SKM-1 (cell line): ENCODE measurements at regions not wholly inside any gene's neighbourhood (a gene's known extent, or its start where the extent isn't known, plus 50 kb on each side); places are given as distances from the start of the nearest gene placed in this dataset.

ENCODE experiments used
- DNase-seq: peaks from one replicate; lab custom pipeline; 2025; ENCODE audit not compliant: unreplicated experiment; lab: John Stamatoyannopoulos, UW

DNA sequence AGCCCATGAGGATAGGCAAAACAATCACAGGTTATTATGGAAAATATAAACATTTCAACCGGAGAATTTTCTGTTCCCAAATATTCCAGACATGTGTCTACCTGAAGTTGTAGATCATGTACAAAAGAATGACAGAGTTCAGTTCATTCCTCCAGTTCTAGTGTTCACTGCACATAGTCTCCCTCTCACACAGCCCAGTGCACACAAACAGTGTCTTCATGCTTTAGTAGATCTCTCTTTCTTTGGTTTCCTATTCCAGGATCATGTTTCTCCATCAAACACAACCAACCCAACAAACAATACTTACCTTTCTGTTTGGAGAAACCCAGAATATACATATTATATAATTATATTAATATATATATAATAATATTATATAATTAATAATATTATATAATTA, 671.9 kb downstream of the TRIML1 start:
- no peak for DNase-seq

- no peak for DNase-seq
Measured at GRCh38 chr4:188812644-188813043, 673.4 kb downstream of the TRIML1 start.

- DNase-seq = no peak
Measured at GRCh38 chr4:188818300-188818699, 679.1 kb downstream of the TRIML1 start.

- no peak for DNase-seq
Measured at GRCh38 chr4:188819233-188819632, 680.0 kb downstream of the TRIML1 start.

- no peak for DNase-seq
Measured at GRCh38 chr4:188821500-188821899, 682.3 kb downstream of the TRIML1 start.

- no peak for DNase-seq
Measured at GRCh38 chr4:188822698-188823097, 683.5 kb downstream of the TRIML1 start.

DNA sequence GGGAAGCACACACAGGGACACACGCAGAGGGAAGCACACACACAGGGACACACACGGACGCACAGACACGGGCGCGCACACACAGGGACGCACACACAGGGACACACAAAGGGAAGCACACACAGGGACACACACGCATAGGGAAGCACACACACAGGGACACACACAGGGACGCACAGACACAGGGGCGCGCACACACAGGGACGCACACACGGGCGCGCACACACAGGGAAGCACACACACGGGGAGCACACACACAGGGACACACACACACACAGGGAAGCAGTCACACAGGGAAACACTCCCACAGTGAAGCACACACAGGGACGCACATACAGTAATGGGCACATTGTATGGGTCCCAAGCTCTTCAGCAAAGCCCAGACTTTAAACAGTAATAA, 685.3 kb downstream of the TRIML1 start:
- no peak for DNase-seq

- DNase-seq = no peak
Measured at GRCh38 chr4:188826393-188826792, 687.2 kb downstream of the TRIML1 start.

GRCh38 chr4:188839704-188840103, 700.5 kb downstream of the TRIML1 start:
- no peak for DNase-seq

- no peak for DNase-seq
Measured at GRCh38 chr4:188841523-188841922, 702.3 kb downstream of the TRIML1 start.

- DNase-seq = no peak
Measured at GRCh38 chr4:188854436-188854835, 715.2 kb downstream of the TRIML1 start.

GRCh38 chr4:188858696-188859095, 719.5 kb downstream of the TRIML1 start:
- no peak for DNase-seq

DNA sequence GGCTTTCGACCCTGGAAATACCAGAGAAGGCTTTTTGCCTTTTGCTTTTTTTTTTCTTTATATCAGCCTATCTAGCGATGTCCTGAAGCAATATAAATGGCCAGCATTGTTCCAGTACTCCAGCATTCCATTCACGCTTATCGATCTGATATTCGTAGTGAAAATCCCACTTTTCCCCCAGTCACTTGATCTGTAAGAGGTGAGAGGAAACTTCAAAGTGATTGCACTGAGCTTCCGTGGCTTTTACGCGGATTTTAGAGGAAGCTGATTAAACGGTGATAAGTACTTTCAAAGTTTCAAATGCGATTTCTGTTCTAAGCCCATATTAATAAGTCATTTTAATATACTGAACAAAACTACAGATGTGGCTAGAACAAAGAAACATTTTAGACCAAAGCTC, 725.5 kb downstream of the TRIML1 start:
- no peak for DNase-seq

GRCh38 chr4:188867796-188868195, 728.6 kb downstream of the TRIML1 start:
- DNase-seq = no peak

DNA sequence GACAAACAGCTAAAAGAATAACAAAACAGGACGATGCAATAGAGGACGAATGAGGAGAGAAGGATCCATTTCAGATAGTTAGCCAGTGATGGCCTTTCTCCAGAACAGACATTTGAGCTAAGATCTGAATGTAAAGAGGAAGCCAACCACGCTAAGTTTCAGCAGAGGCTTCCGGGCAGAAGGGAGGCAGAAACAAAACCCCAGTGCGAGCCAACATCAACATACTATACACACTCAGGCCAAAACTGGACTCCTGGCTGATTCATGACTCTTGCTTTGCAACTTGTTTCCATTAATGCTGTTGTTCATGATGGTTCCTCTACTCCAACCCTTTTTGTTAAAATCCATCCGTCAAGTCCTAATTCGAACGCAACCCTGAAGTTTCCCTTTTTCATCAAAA, 730.3 kb downstream of the TRIML1 start:
- no peak for DNase-seq

DNA sequence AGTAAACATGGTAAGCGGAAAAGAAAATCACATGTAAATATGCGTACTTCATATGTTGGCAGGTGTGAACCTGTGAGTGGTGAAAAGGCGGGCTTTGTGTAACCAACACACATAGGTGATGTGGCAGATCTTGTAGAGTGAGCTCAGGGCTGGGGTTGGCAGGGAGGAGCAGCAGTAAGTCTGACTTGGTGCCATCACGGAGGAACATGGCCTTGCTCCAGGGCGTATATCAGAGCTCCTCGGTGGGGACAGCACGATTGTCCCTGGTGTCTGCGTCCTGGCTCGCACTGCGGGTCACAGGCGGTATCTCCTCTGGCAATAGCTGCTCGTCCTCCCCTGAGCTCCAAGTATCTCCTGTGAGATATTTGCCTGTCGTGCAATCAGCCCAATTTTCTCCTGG, 733.6 kb downstream of the TRIML1 start:
- no peak for DNase-seq

DNA sequence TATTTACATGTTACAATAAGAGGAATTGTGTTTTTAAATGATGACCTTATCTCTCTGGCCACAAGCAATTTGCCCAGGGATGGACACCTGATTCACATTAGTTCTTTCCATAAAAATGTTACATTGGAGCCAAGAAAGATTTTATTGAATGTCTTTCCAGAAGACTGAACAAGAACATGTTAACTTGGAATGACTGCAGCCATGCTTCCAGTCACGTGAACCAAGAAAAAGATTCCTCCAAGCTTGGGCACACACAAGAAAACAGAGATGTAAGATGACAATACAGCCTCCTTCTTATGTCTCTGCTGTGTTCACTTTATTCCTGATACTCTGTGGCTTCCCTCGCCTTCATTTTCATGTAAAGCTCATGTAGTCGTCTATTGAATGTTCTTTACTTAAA, 737.6 kb downstream of the TRIML1 start:
- DNase-seq = no peak

- no peak for DNase-seq
Measured at GRCh38 chr4:188879598-188879997, 740.4 kb downstream of the TRIML1 start.

- DNase-seq = no peak
Measured at GRCh38 chr4:188887905-188888304, 748.7 kb downstream of the TRIML1 start.

DNA sequence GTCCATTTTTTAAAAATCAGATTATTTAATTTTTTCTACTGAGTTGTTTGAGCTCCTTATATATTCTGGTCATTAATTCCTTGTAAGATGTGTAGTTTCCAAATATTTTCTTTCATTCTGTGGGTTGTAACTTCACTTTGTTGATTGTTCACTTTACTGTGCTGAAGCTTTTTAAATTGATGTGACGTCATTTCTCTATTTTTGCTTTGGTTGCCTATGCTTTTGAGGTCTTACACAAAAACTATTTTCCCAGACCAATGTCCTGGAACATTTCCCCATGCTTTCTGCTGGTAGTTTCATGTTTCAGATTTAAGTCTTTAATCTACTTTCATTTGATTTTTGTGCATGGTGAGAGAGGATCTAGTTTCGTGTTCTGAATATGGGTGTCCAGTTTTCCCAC, 753.6 kb downstream of the TRIML1 start:
- DNase-seq = no peak

DNA sequence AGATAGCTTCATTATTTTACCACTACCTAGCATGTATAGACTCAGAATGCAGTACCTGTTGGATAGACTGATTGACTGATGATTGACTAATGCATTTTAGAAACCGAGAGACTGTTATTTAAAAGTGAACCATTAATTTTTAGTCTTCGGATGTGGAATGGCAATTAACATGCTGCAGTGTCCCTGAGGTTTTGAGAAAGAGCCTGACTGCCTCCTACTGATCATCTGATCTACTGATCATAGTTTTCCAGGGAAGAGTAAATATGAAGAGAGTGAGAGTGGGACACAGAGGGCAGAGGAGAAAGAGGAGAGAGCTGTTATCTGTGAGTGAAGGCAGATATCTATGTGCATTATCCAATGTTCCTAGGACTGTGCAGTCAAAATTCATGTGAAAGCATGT, 764.7 kb downstream of the TRIML1 start:
- no peak for DNase-seq

GRCh38 chr4:188904617-188905016, 765.4 kb downstream of the TRIML1 start:
- DNase-seq = no peak

DNA sequence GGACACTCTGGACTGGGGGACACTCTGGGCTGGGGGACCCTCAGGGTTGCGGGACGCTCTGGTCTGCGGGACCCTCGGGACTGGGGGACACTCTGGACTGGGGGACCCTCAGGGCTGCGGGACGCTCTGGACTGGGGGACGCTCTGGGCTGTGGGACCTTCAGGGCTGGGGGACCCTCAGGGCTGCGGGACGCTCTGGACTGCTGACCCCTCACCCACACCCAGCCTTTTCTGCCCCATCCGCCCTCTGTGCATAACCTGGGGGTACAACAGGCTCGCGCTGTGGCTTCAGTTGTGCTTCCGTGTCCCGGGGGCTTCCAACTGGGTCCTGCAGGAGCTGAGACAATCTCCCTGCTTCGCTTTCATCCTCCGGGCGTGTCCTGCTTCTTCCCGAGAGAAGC, 766.0 kb downstream of the TRIML1 start:
- DNase-seq = no peak

DNA sequence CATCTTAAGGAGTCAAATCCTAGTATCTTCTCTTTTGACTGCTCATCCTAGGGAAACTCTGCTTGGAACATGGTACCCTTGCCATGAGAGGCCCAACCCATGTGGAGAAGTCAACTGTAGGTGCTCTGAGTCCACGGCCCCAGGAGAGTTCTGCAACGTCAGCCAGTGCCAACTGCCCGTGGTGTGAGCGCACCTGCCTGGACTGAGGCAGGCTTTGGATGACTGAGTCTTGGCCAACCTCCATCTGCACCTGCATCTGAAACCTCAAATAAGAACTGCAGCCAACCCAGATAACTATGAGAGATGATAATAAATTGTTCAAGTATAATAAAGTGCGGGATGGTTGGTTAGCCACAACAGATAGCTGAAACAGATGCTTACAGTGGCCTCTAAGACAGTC, 772.0 kb downstream of the TRIML1 start:
- no peak for DNase-seq
